HCT116 (cell line): ENCODE measurements at regions not wholly inside any gene's neighbourhood (a gene's known extent, or its start where the extent isn't known, plus 50 kb on each side); places are given as distances from the start of the nearest gene placed in this dataset.

ENCODE experiments used
- ATAC-seq: fragments of 200-7000 bp; cut with Tn5 transposase; 2 replicates; pipeline ENCODE4 v1.9.1; 2020; ENCODE audit warnings: mild to moderate bottlenecking, moderate library complexity
- BruUV-seq: library from RNA; stranded (reverse); fragments of 400-500 nt; replicated peaks from 2 replicates; lab custom pipeline; 2021; lab: Mats Ljungman, UMichigan
- CTCF ChIA-PET: fragments of 300-600 bp; sonication (Branson Sonifier 250); formaldehyde crosslinking; loops from one replicate; lab custom pipeline; 2021; ENCODE audit warnings: antibody characterized with exemption; lab: Charles Lee
- POLR2A ChIA-PET: fragments of 300-600, 350-600 bp; sonication (Branson Sonifier 250); formaldehyde crosslinking; loops from one replicate; lab custom pipeline; 2021; ENCODE audit warnings: antibody characterized with exemption; lab: Charles Lee
- RAD21 ChIA-PET, 2 experiments: fragments of 300-600 bp; sonication (Branson Sonifier 250); formaldehyde crosslinking; loops; one replicate each; lab custom pipeline; 2023; ENCODE audit warnings: low total read pairs in 2 of 2; ENCODE audit not compliant: uncharacterized antibody in 2 of 2, unreplicated experiment in 2 of 2, low non-redundant PET in 1 of 2; lab: Charles Lee
- DNase-seq: peaks from one replicate; pipeline ENCODE4 v3.0.0-alpha.2; 2010; ENCODE audit warnings: low read depth, low spot score
- H2AFZ ChIP-seq: fragments of 200-600 bp; shearing (Covaris generic), sonication (generic); 2 replicates; pipeline ENCODE4 v1.6.1; 2017; ENCODE audit warnings: low read depth, mixed run types, mixed read lengths, antibody characterized with exemption, low read length; ENCODE audit not compliant: poor library complexity, severe bottlenecking
- H3K27ac ChIP-seq: 2 replicates; pipeline ENCODE4 v1.5.1; 2012; ENCODE audit warnings: low read depth, low read length
- H3K27me3 ChIP-seq: fragments of 200-600 bp; sonication (generic); 2 replicates; pipeline ENCODE4 v1.6.1; 2016; ENCODE audit warnings: mixed run types, low read length, mixed read lengths; ENCODE audit not compliant: insufficient read depth
- H3K36me3 ChIP-seq, 2 experiments: fragments of 200-500 bp in 1 of 2; fragments of 200-600 bp in 1 of 2; sonication (Bioruptor generic) in 1 of 2; sonication (generic) in 1 of 2; 2 replicates each; pipeline versions ENCODE4 v1.5.1 to v1.6.1; 2014 to 2016; ENCODE audit warnings: low read length in 2 of 2, inconsistent platforms in 1 of 2, mixed read lengths in 1 of 2, mixed run types in 1 of 2; ENCODE audit not compliant: insufficient read depth in 2 of 2, control insufficient read depth in 1 of 2
- H3K4me1 ChIP-seq, 2 experiments: fragments of 200-600 bp in 1 of 2; sonication (generic) in 1 of 2; 2 replicates each; pipeline versions ENCODE4 v1.5.1 to v1.6.1; 2012 to 2017; ENCODE audit warnings: low read length in 2 of 2, inconsistent platforms in 1 of 2, mild to moderate bottlenecking in 1 of 2, mixed read lengths in 1 of 2, mixed run types in 1 of 2, moderate library complexity in 1 of 2; ENCODE audit not compliant: insufficient read depth in 2 of 2, control insufficient read depth in 1 of 2
- H3K4me2 ChIP-seq: fragments of 200-600 bp; sonication (generic); 2 replicates; pipeline ENCODE4 v1.6.1; 2017; ENCODE audit warnings: mixed run types, low read length, mixed read lengths
- H3K4me3 ChIP-seq, 2 experiments: fragments of 200-600 bp in 1 of 2; sonication (generic) in 1 of 2; replicated peaks in 1 of 2; 2 replicates each; pipeline ENCODE4 v1.5.1; 2011 to 2016; ENCODE audit warnings: low read length in 2 of 2, control low read depth in 1 of 2, low read depth in 1 of 2, mild to moderate bottlenecking in 1 of 2, mixed read lengths in 1 of 2, mixed run types in 1 of 2
- H3K79me2 ChIP-seq: fragments of 200-600 bp; sonication (generic); 2 replicates; pipeline ENCODE4 v1.6.1; 2017; ENCODE audit warnings: mild to moderate bottlenecking, mixed run types, low read length, moderate library complexity, mixed read lengths; ENCODE audit not compliant: insufficient read depth
- H3K9ac ChIP-seq: fragments of 200-600 bp; sonication (generic); 2 replicates; pipeline ENCODE4 v1.6.1; 2016; ENCODE audit warnings: low read length, mixed read lengths
- H3K9me2 ChIP-seq: fragments of 200-600 bp; sonication (generic), shearing (Covaris generic); 2 replicates; pipeline ENCODE4 v1.6.1; 2017; ENCODE audit warnings: mixed run types, mild to moderate bottlenecking, moderate library complexity; ENCODE audit not compliant: insufficient read depth
- H3K9me3 ChIP-seq, 2 experiments: fragments of 200-500 bp in 1 of 2; fragments of 200-600 bp in 1 of 2; sonication (Bioruptor generic) in 1 of 2; sonication (generic) in 1 of 2; 2 replicates each; pipeline ENCODE4 v1.6.1; 2014 to 2017; ENCODE audit warnings: low read length in 2 of 2, mixed read lengths in 2 of 2, inconsistent platforms in 1 of 2, low read depth in 1 of 2, mild to moderate bottlenecking in 1 of 2, mixed run types in 1 of 2, moderate library complexity in 1 of 2; ENCODE audit not compliant: control insufficient read depth in 1 of 2, insufficient read depth in 1 of 2
- H4K20me1 ChIP-seq: fragments of 200-600 bp; sonication (generic), shearing (Covaris generic); 2 replicates; pipeline ENCODE4 v1.6.1; 2017; ENCODE audit warnings: mixed run types, mild to moderate bottlenecking, moderate library complexity; ENCODE audit not compliant: insufficient read depth
- CEBPB ChIP-seq: IDR thresholded peaks from 2 replicates; pipeline ENCODE4 v1.6.1; 2012; ENCODE audit warnings: low read depth
- EGR1 ChIP-seq: IDR thresholded peaks from 2 replicates; pipeline ENCODE4 v1.6.1; 2012; ENCODE audit warnings: low read depth
- ELF1 ChIP-seq: IDR thresholded peaks from 2 replicates; pipeline ENCODE4 v1.6.1; 2012; ENCODE audit warnings: low read depth, borderline replicate concordance
- EZH2 ChIP-seq: fragments of 200-600 bp; sonication (generic); IDR thresholded peaks from 2 replicates; pipeline ENCODE4 v1.6.1; 2017; ENCODE audit warnings: antibody characterized with exemption, mixed run types
- EZH2phosphoT487 ChIP-seq: fragments of 200-600 bp; IDR thresholded peaks from 2 replicates; pipeline ENCODE4 v1.6.1; 2018; ENCODE audit warnings: antibody characterized with exemption, borderline replicate concordance
- JUND ChIP-seq: IDR thresholded peaks from 2 replicates; pipeline ENCODE4 v1.6.1; 2012
- RAD21 ChIP-seq: IDR thresholded peaks from 2 replicates; pipeline ENCODE4 v1.6.1; 2012; ENCODE audit warnings: low read depth, mild to moderate bottlenecking
- SIN3A ChIP-seq: IDR thresholded peaks from 2 replicates; pipeline ENCODE4 v1.6.1; 2012; ENCODE audit warnings: low read depth
- SRF ChIP-seq: IDR thresholded peaks from 2 replicates; pipeline ENCODE4 v1.6.1; 2012; ENCODE audit warnings: low read depth
- TCF7L2 ChIP-seq: IDR thresholded peaks from 2 replicates; pipeline ENCODE4 v1.7.0; 2011; ENCODE audit warnings: borderline replicate concordance, inconsistent platforms; ENCODE audit not compliant: insufficient read depth, insufficient read length; ENCODE audit errors: extremely low read depth
- YY1 ChIP-seq: IDR thresholded peaks from 2 replicates; pipeline ENCODE4 v1.6.1; 2011; ENCODE audit warnings: low read length, low read depth, moderate library complexity, mild to moderate bottlenecking; ENCODE audit not compliant: insufficient replicate concordance; ENCODE audit errors: extremely low read depth
- ZFX ChIP-seq: fragments of 450-650 bp; IDR thresholded peaks from 2 replicates; pipeline ENCODE4 v1.6.1; 2017
- ZNF274 ChIP-seq: fragments of 200-500 bp; sonication (Bioruptor generic); IDR thresholded peaks from 2 replicates; pipeline ENCODE4 v1.6.1; 2014; ENCODE audit warnings: mild to moderate bottlenecking, low read depth, low read length, inconsistent platforms
- intact Hi-C: fragments of 100-400 bp; cut with micrococcal nuclease; formaldehyde crosslinking; loops from 2 replicates; pipeline ENCODE4 v1.10.0; 2022
- TF ChIP-seq, protein P1 (sequence below): IDR thresholded peaks from 2 replicates; pipeline ENCODE4 v1.6.1; 2012
- TF ChIP-seq, protein P2 (sequence below): IDR thresholded peaks from 2 replicates; pipeline ENCODE4 v1.6.1; 2011; ENCODE audit warnings: mild to moderate bottlenecking, low read length, moderate library complexity; ENCODE audit not compliant: insufficient replicate concordance; ENCODE audit errors: extremely low read depth
- TF ChIP-seq, protein P3 (sequence below): IDR thresholded peaks from 2 replicates; pipeline ENCODE4 v1.6.1; 2012

DNA sequence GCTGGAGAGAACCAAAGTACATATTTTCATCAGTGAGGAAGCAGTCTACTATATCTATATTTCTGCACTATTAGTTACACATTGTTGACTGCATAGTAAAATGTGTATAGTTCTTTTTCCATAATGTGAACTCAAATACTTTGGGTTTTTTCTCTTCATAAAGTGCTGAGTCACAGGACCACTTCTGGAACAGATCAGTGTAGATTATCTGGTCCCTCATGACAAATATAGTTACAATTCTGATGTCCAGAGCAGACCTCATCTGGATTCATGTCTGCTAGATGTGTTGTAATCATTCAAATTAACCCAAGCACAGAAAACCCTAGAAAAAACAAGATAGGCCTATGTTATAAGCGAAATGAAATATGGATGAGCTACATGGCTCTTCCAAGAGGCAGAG lies 171.4 kb downstream of the SUCLA2 start:
- H3K4me1 ChIP-seq = no peaks in the 10 kb centered on the region
- no peak overlapping the region for H2AFZ ChIP-seq
- CTCF ChIA-PET = no interaction called here
- H3K9me3 ChIP-seq = peaks cover 0 to 4% of the 10 kb centered on the region in 2 experiments; a peak in 1 of 4 replicates
- RAD21 ChIA-PET = no interaction called here
- no peak for ATAC-seq
- BruUV-seq = no TSS peak
- no peak overlapping the region for H3K27ac ChIP-seq
- intact Hi-C loops = no loop called here
- H3K36me3 ChIP-seq = no peaks in the 10 kb centered on the region
- POLR2A ChIA-PET = no interaction called here
- TF ChIP-seq ZFX (no peak), ELF1 (no peak), YY1 (no peak), EGR1 (no peak), CEBPB (no peak), SRF (no peak), EZH2 (no peak), ZNF274 (no peak), EZH2phosphoT487 (no peak), JUND (no peak), RAD21 (no peak), TCF7L2 (no peak), SIN3A (no peak)
- TF ChIP-seq, protein P1, sequence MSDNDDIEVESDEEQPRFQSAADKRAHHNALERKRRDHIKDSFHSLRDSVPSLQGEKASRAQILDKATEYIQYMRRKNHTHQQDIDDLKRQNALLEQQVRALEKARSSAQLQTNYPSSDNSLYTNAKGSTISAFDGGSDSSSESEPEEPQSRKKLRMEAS = no peak
- TF ChIP-seq, protein P2, sequence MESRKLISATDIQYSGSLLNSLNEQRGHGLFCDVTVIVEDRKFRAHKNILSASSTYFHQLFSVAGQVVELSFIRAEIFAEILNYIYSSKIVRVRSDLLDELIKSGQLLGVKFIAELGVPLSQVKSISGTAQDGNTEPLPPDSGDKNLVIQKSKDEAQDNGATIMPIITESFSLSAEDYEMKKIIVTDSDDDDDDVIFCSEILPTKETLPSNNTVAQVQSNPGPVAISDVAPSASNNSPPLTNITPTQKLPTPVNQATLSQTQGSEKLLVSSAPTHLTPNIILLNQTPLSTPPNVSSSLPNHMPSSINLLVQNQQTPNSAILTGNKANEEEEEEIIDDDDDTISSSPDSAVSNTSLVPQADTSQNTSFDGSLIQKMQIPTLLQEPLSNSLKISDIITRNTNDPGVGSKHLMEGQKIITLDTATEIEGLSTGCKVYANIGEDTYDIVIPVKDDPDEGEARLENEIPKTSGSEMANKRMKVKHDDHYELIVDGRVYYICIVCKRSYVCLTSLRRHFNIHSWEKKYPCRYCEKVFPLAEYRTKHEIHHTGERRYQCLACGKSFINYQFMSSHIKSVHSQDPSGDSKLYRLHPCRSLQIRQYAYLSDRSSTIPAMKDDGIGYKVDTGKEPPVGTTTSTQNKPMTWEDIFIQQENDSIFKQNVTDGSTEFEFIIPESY = no peak
- TF ChIP-seq, protein P3, sequence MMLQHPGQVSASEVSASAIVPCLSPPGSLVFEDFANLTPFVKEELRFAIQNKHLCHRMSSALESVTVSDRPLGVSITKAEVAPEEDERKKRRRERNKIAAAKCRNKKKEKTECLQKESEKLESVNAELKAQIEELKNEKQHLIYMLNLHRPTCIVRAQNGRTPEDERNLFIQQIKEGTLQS = no peak
- no peaks in the 10 kb centered on the region for H4K20me1 ChIP-seq
- no peak overlapping the region for H3K4me3 ChIP-seq
- no peaks in the 10 kb centered on the region for H3K79me2 ChIP-seq
- DNase-seq = no peak
- no peaks in the 10 kb centered on the region for H3K27me3 ChIP-seq
- no peaks in the 10 kb centered on the region for H3K9me2 ChIP-seq
- no peak overlapping the region for H3K9ac ChIP-seq
- no peak overlapping the region for H3K4me2 ChIP-seq
